IMR-90 (cell line): ENCODE measurements at regions not wholly inside any gene's neighbourhood (a gene's known extent, or its start where the extent isn't known, plus 50 kb on each side); places are given as distances from the start of the nearest gene placed in this dataset.

Experiments used
- CEBPB ChIP-seq: IDR thresholded peaks from 2 replicates; pipeline ENCODE4 v1.6.1; 2012; ENCODE audit warnings: low read depth, low read length, improper control_type of control experiment
- CHD1 ChIP-seq: IDR thresholded peaks from 2 replicates; pipeline ENCODE4 v1.6.1; 2012; ENCODE audit warnings: low read depth, low read length, improper control_type of control experiment
- CTCF ChIP-seq: conservative IDR thresholded peaks from 2 replicates; pipeline ENCODE4 v1.5.1; 2012; ENCODE audit warnings: mild to moderate bottlenecking, low read depth, low read length, improper control_type of control experiment
- MAFK ChIP-seq: IDR thresholded peaks from 2 replicates; pipeline ENCODE4 v1.6.1; 2012; ENCODE audit warnings: low read depth, low read length, improper control_type of control experiment
- MAZ ChIP-seq: IDR thresholded peaks from 2 replicates; pipeline ENCODE4 v1.6.1; 2012; ENCODE audit warnings: low read depth, mild to moderate bottlenecking, low read length, improper control_type of control experiment, moderate library complexity, borderline replicate concordance
- MXI1 ChIP-seq: IDR thresholded peaks from 2 replicates; pipeline ENCODE4 v1.6.1; 2012; ENCODE audit warnings: low read depth, mild to moderate bottlenecking, low read length, moderate library complexity, borderline replicate concordance
- POLR2A ChIP-seq: IDR thresholded peaks from 2 replicates; pipeline ENCODE4 v1.6.1; 2012; ENCODE audit warnings: mild to moderate bottlenecking, low read depth, low read length
- RAD21 ChIP-seq: IDR thresholded peaks from 2 replicates; pipeline ENCODE4 v1.6.1; 2012; ENCODE audit warnings: low read length, improper control_type of control experiment
- RCOR1 ChIP-seq: IDR thresholded peaks from 2 replicates; pipeline ENCODE4 v1.6.1; 2012; ENCODE audit warnings: mild to moderate bottlenecking, low read length, improper control_type of control experiment; ENCODE audit not compliant: insufficient replicate concordance
- RFX5 ChIP-seq: IDR thresholded peaks from 2 replicates; pipeline ENCODE4 v1.8.0; 2012; ENCODE audit warnings: low read depth, mild to moderate bottlenecking, low read length, moderate library complexity
- SMC3 ChIP-seq: fragments of 150-350 bp; IDR thresholded peaks from 2 replicates; pipeline ENCODE4 v1.6.1; 2016; ENCODE audit warnings: low read depth, mild to moderate bottlenecking, antibody characterized with exemption, low read length, moderate library complexity
- USF2 ChIP-seq: fragments of 150-350 bp; IDR thresholded peaks from 2 replicates; pipeline ENCODE4 v1.6.1; 2017; ENCODE audit warnings: mild to moderate bottlenecking, antibody characterized with exemption, low read length, low read depth

- no peak for TF ChIP-seq POLR2A
- TF ChIP-seq CTCF: no peak
- no peak for TF ChIP-seq CEBPB
- TF ChIP-seq CHD1: no peak
- TF ChIP-seq MXI1: no peak
- no peak for TF ChIP-seq MAFK
- TF ChIP-seq USF2: no peak
- TF ChIP-seq SMC3: no peak
- TF ChIP-seq RFX5: no peak
- no peak for TF ChIP-seq RCOR1
- no peak for TF ChIP-seq RAD21
- no peak for TF ChIP-seq MAZ
Measured at GRCh38 chrX:13936521-13937225, 93.0 kb downstream of the GEMIN8 start.
